SIG-M5 treated with dmso at 0.1 percent for 504 hours (cell line): ENCODE measurements at regions not wholly inside any gene's neighbourhood (a gene's known extent, or its start where the extent isn't known, plus 50 kb on each side); places are given as distances from the start of the nearest gene placed in this dataset.
A peak's percentile ranks its signal among the peaks of the same experiment; 100 is the strongest.
"Not testable (repeated sequence)": the region's sequence is repeated elsewhere in the genome, so short reads cannot be mapped to it uniquely, and the experiment has no call there.

ENCODE experiments used
- DNase-seq: peaks from one replicate; lab custom pipeline; 2025; ENCODE audit not compliant: unreplicated experiment; lab: John Stamatoyannopoulos, UW

DNA sequence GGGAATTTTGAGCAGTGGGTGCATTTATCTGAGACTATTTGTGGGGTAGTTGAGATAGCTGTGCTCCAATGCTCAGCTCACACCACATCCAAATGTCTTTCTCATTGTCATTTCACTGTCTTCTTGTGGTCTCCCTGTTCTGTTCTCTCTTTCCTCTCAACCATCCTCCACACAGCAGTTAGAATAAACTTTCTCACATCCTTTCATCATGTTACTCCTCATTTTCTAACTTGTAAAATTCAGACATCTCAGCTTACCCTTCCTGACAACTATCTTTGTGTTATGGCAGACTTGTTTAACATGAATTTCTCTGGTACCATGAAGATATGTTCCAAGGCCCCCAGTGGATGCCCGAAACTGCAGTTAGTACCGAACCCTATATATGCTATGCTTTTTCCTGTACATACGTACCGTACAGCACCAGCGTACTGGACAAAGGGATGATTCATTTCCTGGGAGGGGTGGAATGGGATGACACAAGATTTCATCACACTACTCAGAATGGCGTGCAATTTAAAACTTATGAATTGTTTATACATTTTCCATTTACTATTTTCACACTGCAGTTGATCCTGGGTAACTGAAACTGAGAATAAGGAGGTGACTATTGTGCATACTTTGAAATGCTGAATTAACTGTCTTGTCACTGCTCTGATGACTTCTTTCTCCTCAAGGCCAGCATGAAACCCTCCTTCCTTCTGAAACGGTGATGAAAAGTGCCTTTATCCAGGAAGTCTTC lies 177.1 kb upstream of the SLC38A2 start:
- DNase-seq, result peak; percentile 87

DNA sequence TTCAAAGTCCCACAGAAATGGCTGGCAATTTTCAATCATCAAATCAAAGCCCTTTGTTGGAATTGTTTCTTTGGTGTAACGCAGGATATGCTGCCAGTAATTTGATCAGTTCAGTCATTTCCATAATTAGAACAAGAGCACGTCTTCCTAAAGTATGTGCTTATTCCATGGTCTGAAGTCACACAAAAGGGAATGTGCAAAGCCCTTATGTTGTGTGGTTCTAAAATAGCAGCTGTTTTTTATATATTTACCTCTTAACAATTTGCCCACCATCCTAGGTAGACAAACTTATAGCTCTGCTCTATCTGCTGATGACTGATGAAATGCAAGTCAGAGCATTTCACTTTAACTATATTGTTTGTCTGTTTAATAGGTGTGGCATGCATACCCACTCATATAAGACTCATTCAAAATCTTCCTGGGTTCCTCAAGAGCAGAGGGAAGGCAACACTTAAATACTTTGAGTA lies 176.1 kb upstream of the SLC38A2 start:
- no peak for DNase-seq

DNA sequence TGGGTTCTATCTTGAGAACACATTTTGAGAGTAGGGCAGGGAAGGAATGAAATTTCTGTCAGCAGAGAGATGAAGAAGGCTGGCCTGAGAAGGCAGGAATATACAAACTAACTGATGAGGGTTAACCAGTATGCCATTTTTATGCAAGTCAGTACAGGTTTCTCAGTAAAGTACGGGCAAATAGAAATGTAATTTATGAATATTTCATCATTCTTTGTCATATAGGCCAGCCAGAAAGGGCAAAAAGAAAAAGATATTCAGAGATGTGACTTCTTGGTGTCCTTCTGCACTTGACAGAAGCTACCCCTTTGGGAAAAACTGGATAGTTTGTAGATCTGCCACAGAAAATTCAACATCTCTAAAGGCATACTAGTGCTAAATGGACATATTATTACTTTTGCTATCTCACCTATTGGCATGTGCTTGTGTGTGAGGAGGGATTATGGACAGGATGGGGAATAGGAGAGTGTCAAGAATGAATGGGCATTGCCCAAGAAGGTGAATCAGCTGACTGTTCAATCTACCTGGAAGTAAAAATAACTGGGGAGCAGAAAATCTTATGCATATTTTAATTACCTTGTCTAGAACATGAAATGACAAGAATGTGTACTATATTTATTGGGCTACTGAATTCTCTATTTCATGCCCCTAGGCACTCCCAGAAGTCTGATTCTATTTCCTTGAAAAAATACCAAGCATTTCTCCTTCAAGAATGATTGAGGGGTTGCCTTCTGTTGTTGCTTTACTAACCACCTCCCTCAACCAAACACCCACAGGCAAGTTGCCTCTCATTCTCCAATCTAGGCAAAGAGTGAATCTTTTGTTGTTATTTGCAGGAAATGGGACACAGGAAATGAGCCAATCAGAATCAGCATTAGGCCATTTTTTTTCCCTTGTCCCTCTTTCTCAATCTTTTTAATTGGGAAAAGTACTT lies 175.1 kb upstream of the SLC38A2 start:
- no peak for DNase-seq

DNA sequence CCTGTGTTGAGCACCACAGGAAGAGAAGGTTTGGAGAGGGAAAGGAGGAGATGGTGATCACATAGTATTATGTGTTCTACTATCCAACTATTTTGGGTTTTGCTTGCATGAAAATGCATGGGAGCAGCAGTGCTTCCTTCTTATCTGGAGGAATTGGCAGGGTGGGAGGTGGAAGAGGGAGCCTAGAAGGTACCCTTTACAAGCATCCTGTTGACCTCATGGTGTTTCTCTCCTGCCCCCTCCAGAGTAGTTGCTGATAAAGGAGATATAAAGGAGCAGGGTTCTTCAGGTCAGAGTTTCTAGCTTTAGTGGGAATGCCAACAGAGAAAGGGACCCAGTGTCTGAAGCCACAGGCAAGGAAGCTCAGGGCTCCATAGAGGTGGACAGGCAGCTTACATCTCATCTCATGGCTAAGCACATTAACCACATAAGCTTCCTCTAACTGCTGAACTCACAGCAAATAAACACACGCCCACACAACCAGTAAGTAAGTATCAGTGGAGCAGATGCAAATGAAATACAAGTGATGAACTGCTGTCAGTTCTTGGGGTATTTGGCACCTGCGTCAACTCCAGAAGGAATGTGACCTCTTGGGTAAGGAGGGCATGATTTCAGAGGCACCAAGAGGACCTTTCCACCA lies 174.2 kb upstream of the SLC38A2 start:
- DNase-seq, result no peak

DNA sequence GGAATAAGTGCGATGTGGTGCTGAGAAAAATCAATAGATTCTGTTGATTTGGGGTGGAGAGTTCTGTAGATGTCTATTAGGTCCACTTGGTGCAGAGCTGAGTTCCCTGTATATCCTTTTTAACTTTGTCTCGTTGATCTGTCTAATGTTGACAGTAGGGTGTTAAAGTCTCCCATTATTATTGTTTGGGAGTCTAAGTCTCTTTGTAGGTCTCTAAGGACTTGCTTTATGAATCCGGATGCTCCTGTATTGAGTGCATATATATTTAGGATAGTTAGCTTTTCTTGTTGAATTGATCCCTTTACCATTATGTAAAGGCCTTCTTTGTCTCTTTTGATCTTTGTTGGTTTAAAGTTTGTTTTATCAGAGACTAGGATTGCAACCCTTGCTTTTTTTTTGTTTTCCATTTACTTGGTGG lies 170.8 kb upstream of the SLC38A2 start:
- DNase-seq, result not testable (repeated sequence)

DNA sequence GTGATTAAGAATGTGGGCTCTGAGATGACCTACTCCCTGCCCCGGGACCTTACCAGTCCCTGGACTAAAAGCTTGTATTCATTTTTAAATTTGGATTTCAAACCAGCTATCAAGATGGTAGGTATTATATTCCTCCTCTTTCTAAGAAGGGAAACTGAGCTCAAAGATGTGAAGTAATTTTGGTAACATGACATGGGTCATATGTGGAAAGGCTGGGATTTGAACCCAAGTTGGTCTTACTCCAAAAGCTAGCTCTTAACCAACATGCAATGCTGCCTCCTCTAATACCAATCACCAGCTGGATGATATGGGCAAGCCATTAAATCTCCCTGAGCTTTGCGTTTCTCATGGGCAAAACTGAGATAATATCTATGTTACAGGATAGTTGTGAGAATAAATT lies 166.4 kb upstream of the SLC38A2 start:
- no peak for DNase-seq

DNA sequence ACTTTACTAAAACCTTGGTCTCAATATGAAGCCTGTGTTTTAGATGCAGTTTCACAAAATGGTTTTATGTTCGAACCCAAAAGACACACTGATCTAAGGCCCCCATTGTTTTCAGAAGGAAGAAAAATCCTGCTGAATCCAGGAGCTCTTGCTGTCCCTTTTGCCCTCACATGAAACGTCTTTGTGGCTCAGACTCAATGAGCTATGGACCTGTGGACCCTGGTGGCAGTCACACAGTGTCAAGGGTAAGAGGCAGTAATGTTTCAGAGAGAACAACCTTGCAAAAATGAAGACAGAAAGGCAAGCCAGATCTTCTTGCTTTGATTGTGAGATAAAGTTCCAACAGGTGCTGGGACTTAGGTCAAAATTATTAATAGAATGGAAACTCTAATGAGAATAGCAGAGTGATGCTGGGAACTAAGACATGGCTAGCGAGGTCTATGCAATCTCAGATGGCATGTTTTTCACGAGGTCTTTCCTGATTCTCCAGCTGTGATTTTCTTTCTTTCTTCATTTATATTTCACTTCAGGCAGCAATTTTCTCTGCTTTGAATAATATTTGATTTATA lies 164.9 kb upstream of the SLC38A2 start:
- DNase-seq, result no peak

DNA sequence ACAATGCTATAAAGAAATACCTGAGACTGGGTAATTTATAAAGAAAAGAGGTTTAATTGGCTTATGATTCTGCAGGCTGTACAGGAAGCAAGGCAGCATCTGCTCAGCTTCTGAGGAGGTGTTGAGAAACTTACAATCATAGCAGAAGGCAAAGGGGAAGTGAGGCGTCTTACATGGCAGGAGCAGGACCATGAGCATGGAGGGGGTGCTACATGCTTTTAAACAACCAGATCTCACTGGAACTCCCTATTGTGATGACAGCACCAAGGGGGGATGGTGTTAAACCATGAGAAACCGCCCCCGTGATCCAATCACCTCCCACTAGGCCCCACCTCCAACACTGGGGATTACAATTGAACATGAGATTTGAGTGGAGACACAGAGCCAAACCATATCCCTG lies 163.7 kb upstream of the SLC38A2 start:
- peak; percentile 79 for DNase-seq

DNA sequence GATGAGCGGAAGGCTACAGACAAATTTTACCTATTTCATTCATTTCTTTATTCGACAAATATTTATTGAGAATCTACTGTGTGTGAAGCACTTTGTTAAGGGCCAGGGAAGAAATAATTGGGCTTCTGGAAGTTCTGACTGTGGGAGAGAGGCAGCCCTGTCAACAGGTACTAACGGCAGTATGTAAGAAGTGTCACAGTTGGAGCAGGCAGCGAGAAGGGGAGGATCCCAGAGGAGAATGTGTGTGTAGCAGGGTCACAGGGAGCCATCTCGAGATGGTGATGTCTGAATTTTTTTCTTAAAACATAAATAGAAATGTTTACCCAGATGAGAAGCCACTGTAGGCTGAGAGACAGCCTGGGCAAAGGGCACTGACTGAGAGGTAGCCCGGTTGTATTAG lies 163.3 kb upstream of the SLC38A2 start:
- no peak for DNase-seq

DNA sequence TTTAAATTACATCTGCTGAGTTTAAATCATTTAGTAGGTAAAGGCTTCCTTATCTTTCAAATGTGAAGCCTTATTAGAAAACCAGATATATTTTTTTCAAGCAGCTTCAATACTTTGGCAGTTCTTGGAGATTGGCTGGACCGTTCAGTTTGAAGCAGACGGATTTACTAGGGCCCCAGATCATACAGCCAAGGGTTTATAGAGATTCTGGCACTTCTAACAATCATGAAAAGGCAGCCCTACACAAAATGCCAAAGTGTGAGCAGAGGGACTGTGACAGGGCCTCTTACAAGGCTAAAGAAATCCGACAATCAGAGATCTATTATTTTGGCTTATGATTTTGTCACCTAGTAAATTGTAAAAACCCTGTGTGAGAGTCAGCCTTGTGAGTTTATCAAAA lies 162.8 kb upstream of the SLC38A2 start:
- DNase-seq, result no peak

DNA sequence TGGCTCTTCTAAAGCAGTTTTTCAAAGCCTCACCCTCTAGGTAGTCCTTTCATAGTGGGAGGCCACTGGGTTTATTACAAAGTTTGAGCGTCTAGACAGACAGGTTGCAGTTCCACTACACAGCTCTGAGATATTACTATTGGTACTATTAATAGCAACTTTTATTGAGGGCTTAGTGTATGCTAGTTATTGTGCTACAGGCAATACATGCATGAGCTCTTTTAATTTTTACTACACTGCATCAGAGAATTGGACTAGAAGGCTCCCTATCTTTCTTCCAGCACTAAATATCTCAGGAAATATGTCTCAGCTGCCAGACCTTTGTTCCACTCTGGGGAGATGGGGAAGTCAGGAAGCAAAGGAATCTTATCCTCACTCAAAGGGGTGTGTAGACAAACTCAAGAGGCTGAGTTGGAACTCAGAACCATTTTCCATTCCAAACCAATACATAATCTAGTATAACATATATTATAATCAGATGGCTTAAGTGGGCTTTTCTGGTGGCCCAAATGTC lies 161.8 kb upstream of the SLC38A2 start:
- DNase-seq, result no peak

DNA sequence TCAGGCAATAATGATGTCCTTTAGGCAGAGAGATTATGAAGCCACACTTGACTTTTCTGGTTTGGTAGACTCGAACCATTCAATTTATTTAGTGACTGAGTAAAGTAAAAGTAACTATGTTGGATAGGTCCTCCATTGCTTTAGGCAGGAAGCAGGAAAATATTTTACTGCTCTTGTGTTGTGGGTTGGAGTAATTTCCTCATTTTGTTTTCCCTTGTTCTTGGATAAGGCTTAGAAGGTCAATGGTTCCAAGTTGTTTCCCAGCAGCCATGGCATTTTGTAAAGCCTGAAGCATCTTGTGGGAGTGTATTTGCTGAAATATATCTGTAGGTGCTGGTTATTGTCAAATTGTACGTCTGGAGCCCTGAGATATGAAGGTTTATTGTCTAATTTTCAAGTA lies 161.2 kb upstream of the SLC38A2 start:
- no peak for DNase-seq

DNA sequence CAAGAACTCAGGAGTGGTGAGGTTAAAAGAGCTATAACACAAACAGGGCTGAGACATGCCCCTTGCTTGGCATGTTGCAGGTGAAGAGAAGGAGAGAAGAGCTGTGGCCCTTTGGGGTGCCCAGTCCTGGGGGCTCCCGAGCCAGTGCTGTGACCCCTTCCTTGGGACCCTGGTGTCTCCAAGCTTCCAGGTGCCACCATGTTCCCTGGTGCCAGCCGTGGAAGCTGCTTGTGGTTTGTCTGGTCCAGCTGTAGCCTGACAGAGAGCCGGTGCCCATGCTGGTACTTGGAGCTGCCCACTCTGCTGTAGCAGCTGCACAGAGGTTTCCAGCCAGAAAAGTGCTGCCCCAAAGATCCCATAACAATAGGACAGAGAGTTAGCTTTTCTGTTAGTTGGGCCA lies 159.2 kb upstream of the SLC38A2 start:
- DNase-seq, result no peak

DNA sequence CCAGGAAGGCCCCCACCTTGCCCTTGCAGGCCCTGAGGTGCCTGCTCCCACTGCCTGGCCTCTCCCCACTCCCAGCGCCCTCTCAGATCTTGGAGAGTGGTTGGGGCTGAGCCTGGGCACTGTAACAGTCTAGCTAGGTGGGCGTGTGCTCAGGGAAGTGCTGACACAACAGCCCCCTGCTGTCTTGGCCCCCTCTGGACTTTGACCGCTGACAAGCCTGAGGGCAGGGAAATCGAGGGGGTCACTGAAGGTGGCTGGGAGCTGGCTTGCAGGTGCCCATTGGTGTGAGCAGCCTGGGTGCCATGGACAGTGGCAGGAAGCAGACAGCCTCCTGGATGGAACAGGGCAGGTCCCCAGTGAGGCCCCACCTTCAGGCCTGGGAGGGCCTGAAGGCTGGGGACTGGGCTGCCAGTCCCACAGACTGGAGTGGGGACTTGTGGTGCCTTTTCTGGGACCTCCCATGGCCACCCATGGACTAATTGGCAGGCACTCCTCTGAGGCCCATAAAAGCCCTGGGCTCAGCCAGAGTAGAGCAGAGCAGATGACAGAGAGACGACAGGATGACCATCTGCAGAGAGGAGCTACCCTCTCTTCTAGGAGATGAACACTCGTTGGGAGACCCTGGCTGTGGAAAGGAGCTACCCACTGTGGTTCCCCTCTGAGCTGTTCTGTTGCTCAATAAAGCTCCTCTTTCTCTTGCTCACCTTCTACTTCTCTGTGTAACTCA lies 158.6 kb upstream of the SLC38A2 start:
- no peak for DNase-seq

DNA sequence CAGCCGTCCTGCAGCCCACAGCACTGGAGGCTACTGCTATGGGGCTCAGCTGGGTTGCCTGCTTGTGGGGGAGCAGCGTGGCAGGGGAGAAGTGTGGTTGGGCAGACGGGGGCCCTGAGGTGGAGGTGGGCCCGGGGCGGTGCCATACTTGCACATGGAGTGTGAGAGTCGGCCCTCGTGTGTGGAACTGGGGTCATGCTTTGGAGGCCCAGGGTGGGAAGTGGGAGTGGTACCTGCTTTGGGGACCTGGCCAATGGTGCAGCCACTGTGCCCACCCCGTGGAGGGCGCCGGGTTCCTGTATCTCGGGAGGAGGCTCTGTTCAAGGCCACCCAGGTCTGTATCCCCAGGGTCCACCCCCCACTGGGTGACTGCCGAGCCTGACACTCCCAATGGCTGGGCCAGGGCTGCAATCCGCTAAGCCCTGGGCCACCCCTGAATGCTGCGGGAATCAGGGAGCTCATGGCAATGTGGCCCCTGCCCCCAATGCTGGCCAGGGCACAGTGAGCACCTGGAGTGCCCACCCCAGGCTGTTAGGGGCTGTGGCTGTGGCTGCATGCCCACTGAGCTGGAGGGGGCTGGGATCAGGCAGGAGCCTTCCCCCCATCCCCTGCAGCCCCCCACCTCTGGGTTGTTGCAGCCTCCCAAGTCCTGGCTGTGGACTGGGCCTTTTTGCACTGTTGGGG lies 157.9 kb upstream of the SLC38A2 start:
- no peak for DNase-seq

DNA sequence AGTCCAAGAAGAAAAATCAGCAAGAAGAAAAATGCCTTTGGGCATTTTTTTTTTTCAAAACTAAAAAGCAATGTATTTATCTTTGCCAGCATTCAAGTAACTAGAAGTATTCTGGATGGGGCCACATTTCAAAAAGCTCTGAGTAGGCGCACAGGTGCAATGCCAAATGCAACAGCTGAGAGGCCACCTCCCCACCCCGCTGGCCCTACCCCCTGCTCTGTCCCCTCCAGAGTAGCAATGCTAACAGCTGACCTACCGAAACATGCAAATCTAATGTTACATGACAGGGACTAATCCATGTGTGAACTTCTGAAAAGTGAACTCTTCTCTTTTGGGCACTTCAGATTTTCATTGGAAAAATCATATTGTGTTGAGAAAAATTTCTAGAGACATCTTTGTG lies 153.7 kb upstream of the SLC38A2 start:
- no peak for DNase-seq

DNA sequence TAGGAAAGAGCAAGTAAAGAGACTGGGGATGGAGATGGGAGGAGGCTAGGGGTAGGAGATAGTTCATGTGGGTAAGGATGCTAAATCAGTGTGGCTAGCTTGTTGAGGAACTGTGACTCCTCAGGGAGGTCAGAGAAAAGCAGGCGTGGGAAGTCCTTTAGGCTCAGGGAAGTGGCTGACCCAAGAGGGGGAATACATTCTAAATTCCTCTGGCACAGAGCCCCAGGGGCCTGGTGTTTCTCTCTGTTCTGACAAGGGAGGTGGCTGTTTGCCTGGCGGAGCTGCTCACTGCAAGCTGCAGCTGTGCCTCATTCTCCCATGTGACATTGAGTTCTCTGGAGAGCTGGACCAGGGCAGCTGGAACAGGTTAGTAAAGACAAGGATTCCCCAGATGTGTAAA lies 152.2 kb upstream of the SLC38A2 start:
- DNase-seq, result no peak

DNA sequence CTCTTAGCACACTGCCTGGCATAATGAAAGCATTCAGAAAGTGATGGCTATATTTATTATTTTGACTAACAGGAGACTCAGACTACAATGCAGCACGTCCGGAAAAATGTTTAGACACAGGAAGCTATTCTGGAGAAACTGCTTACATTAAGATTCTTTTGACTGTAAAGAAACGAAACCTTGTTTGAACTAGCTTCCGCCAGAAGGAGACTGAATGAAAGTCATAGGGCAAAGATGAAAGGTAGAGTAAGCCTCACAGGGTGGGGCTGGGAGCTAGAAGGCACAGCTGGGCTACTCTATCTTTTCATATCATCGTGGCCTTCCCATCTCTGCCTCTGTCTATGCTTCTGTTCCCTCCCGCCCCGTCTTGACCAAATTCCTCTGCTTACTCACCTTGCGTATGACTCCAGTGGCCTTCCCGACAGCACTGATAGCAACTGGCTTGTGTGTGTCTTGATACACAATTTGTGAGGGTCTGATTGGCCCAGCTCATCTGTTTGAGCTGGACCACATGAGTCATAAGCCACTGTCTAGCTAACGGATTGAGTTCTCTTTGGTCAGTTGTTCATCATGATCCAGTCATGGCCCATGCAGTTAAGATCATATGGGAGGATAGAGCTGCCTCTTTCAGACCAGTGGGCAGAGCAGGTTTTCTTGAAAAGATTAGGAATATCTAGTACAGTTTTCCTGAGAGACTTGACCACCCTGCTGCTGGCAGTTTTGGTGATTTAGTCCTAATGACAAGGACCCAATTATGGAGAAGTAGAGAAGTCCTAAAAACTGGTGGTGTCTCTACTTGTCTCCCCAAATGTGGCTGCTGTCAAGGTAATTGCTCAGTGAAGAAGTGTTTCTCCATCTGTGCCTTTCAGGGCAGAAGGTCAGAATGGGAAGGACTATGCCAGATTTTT lies 151.5 kb upstream of the SLC38A2 start:
- DNase-seq, result no peak

DNA sequence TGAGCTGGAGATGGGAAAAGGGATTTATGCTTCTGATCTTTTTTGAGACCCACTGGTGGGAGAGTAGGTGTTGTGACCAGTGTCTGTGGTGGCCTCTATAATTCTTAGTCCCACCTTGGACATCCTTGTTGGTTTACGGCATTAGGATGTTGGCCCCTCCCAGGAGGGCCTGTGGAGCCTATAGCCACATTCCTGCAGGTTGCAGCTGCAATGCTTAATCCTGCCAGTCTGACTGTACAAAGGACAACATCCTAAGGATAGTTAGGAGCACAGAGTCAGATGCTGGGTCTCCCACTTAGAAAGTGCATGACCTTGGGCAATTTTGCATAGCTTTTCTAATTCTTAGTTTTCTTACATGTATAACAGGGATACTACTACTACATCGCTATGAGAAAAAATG lies 150.9 kb upstream of the SLC38A2 start:
- DNase-seq, result no peak
